Stomach (tissue), 4 donors: ENCODE measurements at regions not wholly inside any gene's neighbourhood (a gene's known extent, or its start where the extent isn't known, plus 50 kb on each side); places are given as distances from the start of the nearest gene placed in this dataset.

Experiments used
- EP300 ChIP-seq: sonication (generic); formaldehyde crosslinking; IDR thresholded peaks from one replicate; pipeline ENCODE4 v1.6.1; 2017; ENCODE audit warnings: antibody characterized with exemption
- POLR2A ChIP-seq, 4 donors: fragments of 450-650 bp; IDR thresholded peaks; one replicate each; pipeline ENCODE4 v1.6.1; 2016; ENCODE audit warnings: antibody characterized with exemption in 4 of 4, control low read depth in 2 of 4, mild to moderate bottlenecking in 1 of 4, moderate library complexity in 1 of 4
- TF ChIP-seq, protein P1 (sequence below), 7 experiments: fragments of 450-650 bp in 4 of 7; fragments of 200-600 bp in 3 of 7; sonication (generic) in 3 of 7; IDR thresholded peaks; one replicate each; pipeline ENCODE4 v1.5.1; 2016 to 2019; ENCODE audit warnings: antibody characterized with exemption in 7 of 7, control low read depth in 2 of 7, mild to moderate bottlenecking in 1 of 7

DNA sequence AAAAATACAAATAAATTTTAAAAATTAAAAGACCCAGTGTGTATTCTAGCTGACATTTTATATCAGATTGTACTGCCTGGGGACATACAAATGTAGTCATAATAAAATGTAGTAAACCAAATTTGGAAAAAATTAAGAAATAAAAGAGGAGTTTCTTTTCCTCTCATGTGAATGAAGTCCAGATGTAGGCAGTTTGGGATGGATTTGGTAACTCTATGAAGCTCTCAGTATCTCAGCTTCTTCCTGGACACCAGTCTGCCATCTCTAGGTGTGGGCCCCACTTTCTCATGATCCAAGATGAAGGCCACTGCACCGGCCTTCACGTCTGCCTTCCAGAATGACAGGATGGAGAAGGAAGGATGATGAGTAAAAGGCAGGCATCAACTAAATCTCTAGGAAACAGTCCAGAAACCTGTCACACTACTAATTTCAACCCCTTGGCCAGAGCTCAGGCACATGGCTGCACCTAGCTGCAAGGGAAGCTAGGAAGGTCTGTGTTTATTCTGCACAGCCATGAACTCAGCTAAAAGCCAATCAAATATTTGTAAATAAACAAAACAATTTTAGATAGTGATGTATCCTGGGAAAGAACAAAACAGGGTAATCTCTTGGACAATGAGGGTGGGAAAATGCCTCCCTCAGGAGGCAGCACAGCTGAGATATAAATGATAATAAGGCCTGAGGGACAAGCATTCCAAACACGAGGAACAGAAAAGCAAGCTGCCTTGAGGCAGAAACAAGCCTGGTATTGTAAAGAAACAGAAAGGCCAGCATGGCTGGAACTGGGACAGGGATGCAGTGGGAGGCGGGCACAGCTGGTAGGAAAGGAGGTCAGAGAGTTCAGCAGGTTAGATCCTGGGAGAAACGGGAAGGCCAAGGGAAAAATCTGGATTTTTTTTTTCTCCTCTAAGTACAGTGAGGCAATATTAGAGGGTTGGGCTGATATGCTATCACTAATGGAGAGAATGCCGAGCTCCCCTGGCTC lies 88.5 kb upstream of the PTPN1 start:
- TF ChIP-seq, protein P1, sequence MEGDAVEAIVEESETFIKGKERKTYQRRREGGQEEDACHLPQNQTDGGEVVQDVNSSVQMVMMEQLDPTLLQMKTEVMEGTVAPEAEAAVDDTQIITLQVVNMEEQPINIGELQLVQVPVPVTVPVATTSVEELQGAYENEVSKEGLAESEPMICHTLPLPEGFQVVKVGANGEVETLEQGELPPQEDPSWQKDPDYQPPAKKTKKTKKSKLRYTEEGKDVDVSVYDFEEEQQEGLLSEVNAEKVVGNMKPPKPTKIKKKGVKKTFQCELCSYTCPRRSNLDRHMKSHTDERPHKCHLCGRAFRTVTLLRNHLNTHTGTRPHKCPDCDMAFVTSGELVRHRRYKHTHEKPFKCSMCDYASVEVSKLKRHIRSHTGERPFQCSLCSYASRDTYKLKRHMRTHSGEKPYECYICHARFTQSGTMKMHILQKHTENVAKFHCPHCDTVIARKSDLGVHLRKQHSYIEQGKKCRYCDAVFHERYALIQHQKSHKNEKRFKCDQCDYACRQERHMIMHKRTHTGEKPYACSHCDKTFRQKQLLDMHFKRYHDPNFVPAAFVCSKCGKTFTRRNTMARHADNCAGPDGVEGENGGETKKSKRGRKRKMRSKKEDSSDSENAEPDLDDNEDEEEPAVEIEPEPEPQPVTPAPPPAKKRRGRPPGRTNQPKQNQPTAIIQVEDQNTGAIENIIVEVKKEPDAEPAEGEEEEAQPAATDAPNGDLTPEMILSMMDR (IDR thresholded peaks at IDR 0.05) = no peak
- TF ChIP-seq POLR2A (IDR thresholded peaks at IDR 0.05) = no peak
- TF ChIP-seq EP300 = no peak
